Peyer's patch (tissue), 4 donors: ENCODE measurements at regions not wholly inside any gene's neighbourhood (a gene's known extent, or its start where the extent isn't known, plus 50 kb on each side); places are given as distances from the start of the nearest gene placed in this dataset.

Experiments
- DNase-seq, 3 donors: peaks; one replicate each; pipeline ENCODE4 v3.0.0-alpha.2; 2017 to 2019
- H3K27ac ChIP-seq, 4 donors: fragments of 200-600 bp; sonication (generic); one replicate each; pipeline ENCODE4 v1.5.1; 2016 to 2019
- H3K27me3 ChIP-seq, 2 donors: fragments of 200-600 bp; sonication (generic); one replicate each; pipeline ENCODE4 v1.5.1; 2019
- H3K36me3 ChIP-seq, 3 donors: fragments of 200-600 bp; sonication (generic); one replicate each; pipeline ENCODE4 v1.5.1; 2016 to 2019
- H3K4me1 ChIP-seq, 4 donors: fragments of 200-600 bp; sonication (generic); one replicate each; pipeline ENCODE4 v1.5.1; 2016 to 2019
- H3K4me3 ChIP-seq, 4 donors: fragments of 200-600 bp; sonication (generic); 1 replicate in 3 of 4; 2 replicates in 1 of 4; pipeline ENCODE4 v1.5.1; 2016 to 2019; ENCODE audit warnings: mild to moderate bottlenecking in 1 of 4
- H3K9me3 ChIP-seq, 4 donors: fragments of 200-600 bp; sonication (generic); one replicate each; pipeline ENCODE4 v1.5.1; 2016 to 2019; ENCODE audit warnings: mild to moderate bottlenecking in 1 of 4
- POLR2A ChIP-seq, 2 donors: fragments of 450-650 bp; IDR thresholded peaks; one replicate each; pipeline ENCODE4 v1.5.1; 2017; ENCODE audit warnings: antibody characterized with exemption in 2 of 2, mild to moderate bottlenecking in 2 of 2, moderate library complexity in 2 of 2
- TF ChIP-seq, protein P1 (sequence below), 6 experiments: fragments of 450-650 bp in 4 of 6; fragments of 200-600 bp in 2 of 6; sonication (generic) in 1 of 6; IDR thresholded peaks; one replicate each; pipeline ENCODE4 v1.5.1; 2017 to 2019; ENCODE audit warnings: antibody characterized with exemption in 6 of 6, mild to moderate bottlenecking in 3 of 6, moderate library complexity in 1 of 6

DNA sequence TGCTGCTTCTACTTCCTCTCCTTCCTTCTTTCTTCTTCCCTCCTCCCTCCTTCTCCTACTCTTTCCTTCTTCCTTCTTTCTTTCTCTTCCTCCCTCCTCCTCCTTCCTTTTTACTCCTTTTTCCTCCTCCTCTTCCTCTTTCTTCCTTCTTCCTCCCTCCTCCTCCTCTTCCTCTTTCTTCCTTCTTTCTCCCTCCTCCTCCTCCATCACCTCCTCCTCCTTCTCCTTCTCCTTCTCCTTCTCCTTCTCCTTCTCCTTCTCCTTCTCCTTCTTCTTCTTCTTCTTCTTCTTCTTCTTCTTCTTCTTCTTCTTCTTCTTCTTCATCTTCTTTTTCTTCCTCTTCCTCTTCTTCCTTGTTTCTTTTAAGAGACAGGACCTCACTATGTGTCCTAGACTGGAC is 224.0 kb downstream of the NR2F2 start:
- no peaks in the 10 kb centered on the region for H3K27me3 ChIP-seq
- DNase-seq = no peak
- no peaks in the 10 kb centered on the region for H3K9me3 ChIP-seq
- H3K27ac ChIP-seq = no peak overlapping the region
- no peaks in the 10 kb centered on the region for H3K4me1 ChIP-seq
- no peaks in the 10 kb centered on the region for H3K36me3 ChIP-seq
- no peak overlapping the region for H3K4me3 ChIP-seq
- no peak for TF ChIP-seq POLR2A (IDR thresholded peaks at IDR 0.05)
- TF ChIP-seq, protein P1, sequence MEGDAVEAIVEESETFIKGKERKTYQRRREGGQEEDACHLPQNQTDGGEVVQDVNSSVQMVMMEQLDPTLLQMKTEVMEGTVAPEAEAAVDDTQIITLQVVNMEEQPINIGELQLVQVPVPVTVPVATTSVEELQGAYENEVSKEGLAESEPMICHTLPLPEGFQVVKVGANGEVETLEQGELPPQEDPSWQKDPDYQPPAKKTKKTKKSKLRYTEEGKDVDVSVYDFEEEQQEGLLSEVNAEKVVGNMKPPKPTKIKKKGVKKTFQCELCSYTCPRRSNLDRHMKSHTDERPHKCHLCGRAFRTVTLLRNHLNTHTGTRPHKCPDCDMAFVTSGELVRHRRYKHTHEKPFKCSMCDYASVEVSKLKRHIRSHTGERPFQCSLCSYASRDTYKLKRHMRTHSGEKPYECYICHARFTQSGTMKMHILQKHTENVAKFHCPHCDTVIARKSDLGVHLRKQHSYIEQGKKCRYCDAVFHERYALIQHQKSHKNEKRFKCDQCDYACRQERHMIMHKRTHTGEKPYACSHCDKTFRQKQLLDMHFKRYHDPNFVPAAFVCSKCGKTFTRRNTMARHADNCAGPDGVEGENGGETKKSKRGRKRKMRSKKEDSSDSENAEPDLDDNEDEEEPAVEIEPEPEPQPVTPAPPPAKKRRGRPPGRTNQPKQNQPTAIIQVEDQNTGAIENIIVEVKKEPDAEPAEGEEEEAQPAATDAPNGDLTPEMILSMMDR (IDR thresholded peaks at IDR 0.05) = no peak

GRCh38 chr15:96559087-96559486 is 228.6 kb downstream of the NR2F2 start:
- DNase-seq = no peak
- H3K27me3 ChIP-seq = no peaks in the 10 kb centered on the region

GRCh38 chr15:96559631-96560030 is 229.1 kb downstream of the NR2F2 start:
- Histone ChIP-seq H3K4me1 (no peaks in the 10 kb centered on the region), H3K4me3 (no peak overlapping the region), H3K36me3 (no peaks in the 10 kb centered on the region), H3K27ac (no peak overlapping the region), H3K9me3 (no peaks in the 10 kb centered on the region), H3K27me3 (no peaks in the 10 kb centered on the region)
- DNase-seq = no peak
- no peak for TF ChIP-seq POLR2A (IDR thresholded peaks at IDR 0.05)
- TF ChIP-seq, protein P1 (IDR thresholded peaks at IDR 0.05) = no peak

More at GRCh38 chr15:96559087-96559486, 228.6 kb downstream of the NR2F2 start:
- Histone ChIP-seq H3K9me3 (no peaks in the 10 kb centered on the region), H3K4me3 (no peak overlapping the region), H3K4me1 (no peaks in the 10 kb centered on the region), H3K36me3 (no peaks in the 10 kb centered on the region), H3K27ac (no peak overlapping the region)
- TF ChIP-seq POLR2A (IDR thresholded peaks at IDR 0.05) = no peak
- TF ChIP-seq, protein P1 (IDR thresholded peaks at IDR 0.05) = no peak

- no peak for DNase-seq
- Histone ChIP-seq H3K4me3 (no peak overlapping the region), H3K27ac (no peak overlapping the region), H3K9me3 (no peaks in the 10 kb centered on the region), H3K36me3 (no peaks in the 10 kb centered on the region), H3K4me1 (no peaks in the 10 kb centered on the region), H3K27me3 (no peaks in the 10 kb centered on the region)
- TF ChIP-seq POLR2A (IDR thresholded peaks at IDR 0.05) = no peak
- TF ChIP-seq, protein P1 (IDR thresholded peaks at IDR 0.05) = no peak
Observed at GRCh38 chr15:96560246-96560895, 229.9 kb downstream of the NR2F2 start.

GRCh38 chr15:96561593-96561992 is 231.1 kb downstream of the NR2F2 start:
- Histone ChIP-seq H3K4me3 (no peak overlapping the region), H3K27me3 (no peaks in the 10 kb centered on the region), H3K9me3 (no peaks in the 10 kb centered on the region), H3K4me1 (no peaks in the 10 kb centered on the region), H3K36me3 (no peaks in the 10 kb centered on the region), H3K27ac (no peak overlapping the region)
- TF ChIP-seq POLR2A (IDR thresholded peaks at IDR 0.05) = no peak
- TF ChIP-seq, protein P1 (IDR thresholded peaks at IDR 0.05) = no peak
- DNase-seq = no peak

DNA sequence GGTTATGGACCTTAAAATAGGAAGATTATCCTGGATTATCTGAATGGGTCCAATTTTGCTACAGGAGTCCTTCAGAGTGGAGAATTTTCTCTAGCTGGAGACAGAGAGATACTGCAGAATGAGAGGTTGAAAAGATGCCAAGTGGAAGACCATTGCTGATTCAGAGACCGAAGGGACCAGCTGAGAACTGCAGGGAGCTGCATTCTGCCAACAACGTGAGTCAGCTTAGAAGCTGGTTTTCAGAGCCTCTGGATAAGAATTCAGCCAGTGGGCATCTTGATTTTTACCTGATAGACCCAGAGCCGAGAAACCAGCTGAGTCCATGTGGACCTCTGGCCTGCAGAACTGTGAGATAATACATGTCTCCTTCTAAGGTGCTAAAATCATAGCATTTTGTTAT is 234.0 kb downstream of the NR2F2 start:
- Histone ChIP-seq H3K36me3 (no peaks in the 10 kb centered on the region), H3K4me1 (no peaks in the 10 kb centered on the region), H3K27me3 (no peaks in the 10 kb centered on the region), H3K9me3 (no peaks in the 10 kb centered on the region), H3K27ac (no peak overlapping the region), H3K4me3 (no peak overlapping the region)
- TF ChIP-seq, protein P1 (IDR thresholded peaks at IDR 0.05) = no peak
- TF ChIP-seq POLR2A (IDR thresholded peaks at IDR 0.05) = no peak
- DNase-seq = no peak
